Smooth muscle cell of the brain vasculature (primary cell): ENCODE measurements at regions not wholly inside any gene's neighbourhood (a gene's known extent, or its start where the extent isn't known, plus 50 kb on each side); places are given as distances from the start of the nearest gene placed in this dataset.

Experiments used
- DNase-seq: peaks from one replicate; pipeline ENCODE4 v3.0.0-alpha.2; 2012; ENCODE audit warnings: low read depth, low spot score

GRCh38 chr1:94595658-94596057 lies 54.1 kb upstream of the F3 start:
- no peak for DNase-seq

DNA sequence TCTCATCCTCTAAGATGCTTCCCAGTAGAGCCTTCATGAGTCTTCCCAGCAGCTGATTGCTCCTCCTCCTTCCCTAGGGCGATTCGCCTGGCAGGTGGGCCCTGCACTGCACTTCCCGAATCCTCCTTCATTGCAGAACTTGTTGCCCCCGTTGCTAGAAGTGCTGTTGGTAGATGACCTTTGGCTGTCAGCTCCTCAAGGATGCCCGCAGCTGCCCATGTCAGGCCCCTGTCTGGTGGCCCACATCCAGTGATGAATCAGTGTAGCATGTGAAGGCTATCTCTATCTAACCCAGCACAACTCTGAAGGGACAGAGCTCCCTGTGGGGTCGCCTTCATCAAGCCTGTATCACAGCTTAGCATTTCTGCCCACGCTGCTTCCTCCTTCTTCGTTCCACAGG lies 52.1 kb upstream of the F3 start:
- no peak for DNase-seq

- no peak for DNase-seq
These were observed 51.0 kb upstream of the F3 start for GRCh38 chr1:94592571-94592920.

GRCh38 chr1:94591823-94592570 lies 50.4 kb upstream of the F3 start:
- DNase-seq: no peak
